Neutrophil (primary cell): ENCODE measurements at regions not wholly inside any gene's neighbourhood (a gene's known extent, or its start where the extent isn't known, plus 50 kb on each side); places are given as distances from the start of the nearest gene placed in this dataset.
"Not testable (repeated sequence)": the region's sequence is repeated elsewhere in the genome, so short reads cannot be mapped to it uniquely, and the experiment has no call there.

Experiments
- H3K27ac ChIP-seq: fragments of 200-600 bp; sonication (generic); 2 replicates; pipeline ENCODE4 v1.5.1; 2016; ENCODE audit warnings: mild to moderate bottlenecking, moderate library complexity
- H3K27me3 ChIP-seq: fragments of 200-600 bp; sonication (generic); 2 replicates; pipeline ENCODE4 v1.6.0; 2016; ENCODE audit warnings: mild to moderate bottlenecking
- H3K36me3 ChIP-seq: fragments of 200-600 bp; sonication (generic); 2 replicates; pipeline ENCODE4 v1.5.1; 2017
- H3K4me1 ChIP-seq, 2 experiments: fragments of 200-600 bp in 1 of 2; sonication (generic) in 1 of 2; 1 replicate in 1 of 2; 2 replicates in 1 of 2; pipeline versions ENCODE4 v1.5.1 to v1.6.1; 2013 to 2016; ENCODE audit warnings: low read depth in 1 of 2, low read length in 1 of 2, mild to moderate bottlenecking in 1 of 2, moderate library complexity in 1 of 2; ENCODE audit not compliant: control insufficient read depth in 1 of 2, insufficient read depth in 1 of 2
- H3K4me3 ChIP-seq, 2 experiments: fragments of 200-600 bp in 1 of 2; sonication (generic) in 1 of 2; 1 replicate in 1 of 2; 2 replicates in 1 of 2; pipeline ENCODE4 v1.5.1; 2013 to 2016; ENCODE audit warnings: low read depth in 1 of 2, low read length in 1 of 2, mild to moderate bottlenecking in 1 of 2, moderate library complexity in 1 of 2
- H3K9me3 ChIP-seq: fragments of 200-600 bp; sonication (generic); 2 replicates; pipeline ENCODE4 v1.5.1; 2016
- TF ChIP-seq, protein P1 (sequence below): fragments of 200-600 bp; sonication (generic); IDR thresholded peaks from 2 replicates; pipeline ENCODE4 v1.5.1; 2016; ENCODE audit warnings: antibody characterized with exemption

DNA sequence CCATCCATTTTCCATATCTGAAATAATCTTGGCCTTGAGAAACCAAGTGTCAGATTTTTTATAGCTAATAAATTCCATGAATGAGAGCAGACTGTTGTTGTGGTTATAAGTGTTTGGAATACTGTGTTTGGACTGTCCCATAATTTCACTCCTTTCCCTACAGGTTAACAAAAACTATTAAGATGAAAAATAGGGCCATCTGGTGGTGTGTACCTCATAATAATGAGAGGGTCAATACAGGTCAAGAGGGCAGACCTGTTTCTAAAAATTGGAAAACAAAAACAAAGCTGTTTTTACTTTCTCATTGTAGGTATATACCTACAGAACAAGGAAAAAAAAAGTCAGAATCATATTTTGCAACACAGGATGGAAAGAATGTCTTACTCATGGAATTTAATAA lies 553.8 kb upstream of the SGO1 start:
- H3K36me3 ChIP-seq = no peaks in the 10 kb centered on the region
- no peak overlapping the region for H3K4me3 ChIP-seq
- no peaks in the 10 kb centered on the region for H3K27me3 ChIP-seq
- no peak overlapping the region for H3K27ac ChIP-seq
- TF ChIP-seq, protein P1, sequence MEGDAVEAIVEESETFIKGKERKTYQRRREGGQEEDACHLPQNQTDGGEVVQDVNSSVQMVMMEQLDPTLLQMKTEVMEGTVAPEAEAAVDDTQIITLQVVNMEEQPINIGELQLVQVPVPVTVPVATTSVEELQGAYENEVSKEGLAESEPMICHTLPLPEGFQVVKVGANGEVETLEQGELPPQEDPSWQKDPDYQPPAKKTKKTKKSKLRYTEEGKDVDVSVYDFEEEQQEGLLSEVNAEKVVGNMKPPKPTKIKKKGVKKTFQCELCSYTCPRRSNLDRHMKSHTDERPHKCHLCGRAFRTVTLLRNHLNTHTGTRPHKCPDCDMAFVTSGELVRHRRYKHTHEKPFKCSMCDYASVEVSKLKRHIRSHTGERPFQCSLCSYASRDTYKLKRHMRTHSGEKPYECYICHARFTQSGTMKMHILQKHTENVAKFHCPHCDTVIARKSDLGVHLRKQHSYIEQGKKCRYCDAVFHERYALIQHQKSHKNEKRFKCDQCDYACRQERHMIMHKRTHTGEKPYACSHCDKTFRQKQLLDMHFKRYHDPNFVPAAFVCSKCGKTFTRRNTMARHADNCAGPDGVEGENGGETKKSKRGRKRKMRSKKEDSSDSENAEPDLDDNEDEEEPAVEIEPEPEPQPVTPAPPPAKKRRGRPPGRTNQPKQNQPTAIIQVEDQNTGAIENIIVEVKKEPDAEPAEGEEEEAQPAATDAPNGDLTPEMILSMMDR = no peak
- no peaks in the 10 kb centered on the region for H3K9me3 ChIP-seq
- no peaks in the 10 kb centered on the region for H3K4me1 ChIP-seq

DNA sequence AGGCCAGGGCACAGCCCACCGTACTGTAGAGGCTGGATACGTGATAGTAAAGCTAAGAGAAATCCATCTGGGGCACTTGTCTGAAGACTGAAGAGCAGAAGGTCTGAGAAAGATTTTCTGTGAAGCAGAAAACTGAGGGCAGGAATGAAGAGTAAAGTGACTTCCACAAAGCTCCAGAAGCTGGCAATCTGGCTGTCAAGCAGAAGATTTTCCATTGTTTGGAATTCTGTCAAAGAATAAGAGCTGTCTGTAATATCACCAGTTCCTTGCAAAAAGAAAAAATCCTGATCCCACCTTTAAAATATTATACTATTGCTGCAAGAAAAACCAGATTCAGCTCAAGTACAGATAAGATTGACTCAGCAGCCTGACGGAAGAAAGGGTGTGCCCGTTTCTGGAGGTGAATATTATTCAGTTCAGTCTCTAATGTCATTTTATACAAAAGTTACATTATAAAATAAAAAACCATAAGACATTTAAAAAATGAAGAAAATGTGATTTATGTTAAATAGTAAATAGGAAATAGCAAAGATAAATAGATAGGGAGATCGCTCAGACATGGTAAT lies 550.4 kb upstream of the SGO1 start:
- Histone ChIP-seq H3K4me3 (no peak overlapping the region), H3K27ac (no peak overlapping the region), H3K27me3 (no peaks in the 10 kb centered on the region), H3K4me1 (no peaks in the 10 kb centered on the region), H3K9me3 (no peaks in the 10 kb centered on the region), H3K36me3 (no peaks in the 10 kb centered on the region)
- TF ChIP-seq, protein P1 = no peak

DNA sequence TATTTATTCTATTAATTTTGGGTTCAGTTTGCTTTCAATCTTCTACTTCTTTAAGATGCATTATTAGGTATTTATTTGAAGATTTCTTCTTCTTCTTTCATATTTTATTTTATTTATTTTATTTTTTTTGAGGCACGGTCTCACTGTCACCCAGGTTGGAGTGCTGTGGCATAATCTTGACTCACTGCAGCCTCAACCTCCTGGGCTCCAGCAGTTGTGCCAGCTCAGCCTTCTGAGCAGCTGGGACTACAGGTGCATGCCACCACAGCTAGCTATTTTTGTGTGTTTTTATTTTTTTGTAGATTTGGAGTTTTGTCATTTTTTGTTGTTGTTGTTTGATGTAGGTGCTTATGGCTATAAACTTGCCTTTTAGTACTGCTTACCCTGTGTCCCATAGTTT lies 543.2 kb upstream of the SGO1 start:
- Histone ChIP-seq H3K4me3 (no peak overlapping the region), H3K9me3 (no peaks in the 10 kb centered on the region), H3K27ac (no peak overlapping the region), H3K4me1 (no peaks in the 10 kb centered on the region), H3K36me3 (no peaks in the 10 kb centered on the region), H3K27me3 (no peaks in the 10 kb centered on the region)
- TF ChIP-seq, protein P1 = no peak

DNA sequence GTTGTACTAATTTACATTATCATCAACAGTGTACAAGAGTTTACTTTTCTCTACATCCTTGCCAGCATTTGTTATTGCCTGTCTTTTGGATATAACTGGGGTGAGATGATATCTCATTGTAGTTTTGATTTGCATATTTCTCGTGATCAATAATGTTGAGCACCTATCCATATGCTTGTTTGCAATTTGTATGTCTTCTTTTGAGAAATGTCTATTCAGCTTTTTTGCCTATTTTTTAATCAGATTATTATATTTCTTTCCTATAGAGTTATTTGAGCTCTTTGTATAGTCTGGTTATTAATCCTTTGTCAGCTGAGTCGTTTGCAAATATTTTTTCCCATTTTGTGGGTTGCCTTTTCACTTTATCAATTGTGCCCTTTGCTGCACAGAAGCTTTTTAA lies 540.8 kb upstream of the SGO1 start:
- H3K36me3 ChIP-seq = no peaks in the 10 kb centered on the region
- TF ChIP-seq, protein P1 = no peak
- H3K9me3 ChIP-seq = no peaks in the 10 kb centered on the region
- no peak overlapping the region for H3K27ac ChIP-seq
- no peaks in the 10 kb centered on the region for H3K27me3 ChIP-seq
- no peak overlapping the region for H3K4me3 ChIP-seq
- H3K4me1 ChIP-seq = no peaks in the 10 kb centered on the region

DNA sequence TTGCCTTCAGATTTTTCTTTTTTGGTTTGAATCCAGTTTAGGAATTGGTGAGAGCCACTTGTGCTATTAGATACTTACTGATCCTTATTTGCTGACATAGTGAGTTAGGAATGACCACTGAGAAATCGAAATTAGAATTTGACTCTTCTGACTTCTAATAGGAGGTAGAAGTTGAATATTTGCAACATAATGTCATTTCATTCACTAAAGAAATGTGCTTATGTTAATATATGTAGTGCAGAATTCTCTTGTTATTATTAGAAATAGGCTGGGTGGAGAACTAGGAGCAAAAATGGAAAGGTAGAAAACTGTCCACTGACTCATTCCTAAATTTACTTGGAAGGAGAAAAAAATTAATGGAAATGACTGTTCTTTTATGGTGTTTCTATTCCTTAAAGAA lies 538.2 kb upstream of the SGO1 start:
- Histone ChIP-seq H3K27me3 (no peaks in the 10 kb centered on the region), H3K9me3 (no peaks in the 10 kb centered on the region), H3K36me3 (no peaks in the 10 kb centered on the region), H3K4me1 (no peaks in the 10 kb centered on the region), H3K27ac (no peak overlapping the region), H3K4me3 (no peak overlapping the region)
- TF ChIP-seq, protein P1 = no peak

DNA sequence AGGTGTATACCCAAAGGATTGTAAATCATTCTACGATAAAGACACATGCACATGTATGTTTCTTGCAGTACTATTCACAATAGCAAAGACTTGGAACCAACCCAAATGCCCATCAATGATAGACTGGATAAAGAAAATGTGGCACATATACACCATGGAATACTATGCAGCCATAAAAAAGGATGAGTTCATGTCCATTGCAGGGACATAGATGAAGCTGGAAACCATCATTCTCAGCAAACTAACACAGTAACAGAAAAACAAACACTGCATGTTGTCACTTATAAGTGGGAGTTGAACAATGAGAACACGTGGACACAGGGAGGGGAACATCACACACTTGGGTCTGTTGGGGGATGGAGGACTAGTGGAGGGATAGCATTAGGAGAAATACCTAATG lies 530.4 kb upstream of the SGO1 start:
- not testable (repeated sequence) for H3K27me3 ChIP-seq, H3K36me3 ChIP-seq, H3K9me3 ChIP-seq, H3K4me1 ChIP-seq, H3K27ac ChIP-seq, H3K4me3 ChIP-seq
